ENCODE measurements at regions not wholly inside any gene's neighbourhood (a gene's known extent, or its start where the extent isn't known, plus 50 kb on each side); places are given as distances from the start of the nearest gene placed in this dataset.

DNA sequence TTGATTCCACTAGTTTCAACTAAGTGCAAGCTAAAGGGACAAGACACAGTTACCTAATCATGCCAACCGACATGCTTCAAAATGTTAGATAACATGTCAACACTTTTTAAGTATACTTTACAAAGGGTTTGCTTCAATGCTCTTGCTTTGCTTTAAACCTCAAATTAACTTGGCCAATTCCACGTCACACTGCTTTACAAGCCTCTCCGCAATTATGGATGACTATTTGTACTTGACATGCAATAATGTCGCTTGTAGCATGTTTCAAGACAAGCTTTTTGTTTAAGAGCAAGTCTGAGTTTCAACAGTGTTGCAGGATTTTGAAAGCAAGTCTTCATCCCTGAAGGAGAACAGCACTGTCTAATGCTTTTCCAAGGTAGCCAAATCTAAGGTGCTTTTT lies 86.9 kb downstream of the CNTN3 start:
- no peak for DNase-seq
- no peak for TF ChIP-seq GATA1 (IDR thresholded peaks at IDR 0.05; ENCODE audit: low read depth, low read length)
- TF ChIP-seq POLR2A (IDR thresholded peaks at IDR 0.05; ENCODE audit: low read length) = no peak

- DNase-seq = no peak
- TF ChIP-seq GATA1 (IDR thresholded peaks at IDR 0.05; ENCODE audit: low read depth, low read length) = no peak
- TF ChIP-seq POLR2A (IDR thresholded peaks at IDR 0.05; ENCODE audit: low read length) = no peak
Observed at GRCh38 chr3:74523811-74524210, 90.6 kb downstream of the CNTN3 start.

- TF ChIP-seq POLR2A (IDR thresholded peaks at IDR 0.05; ENCODE audit: low read length) (no peak), GATA1 (IDR thresholded peaks at IDR 0.05; ENCODE audit: low read depth, low read length) (no peak)
- DNase-seq = no peak
Observed at GRCh38 chr3:74520895-74521294, 93.6 kb downstream of the CNTN3 start.

- DNase-seq = no peak
- TF ChIP-seq GATA1 (IDR thresholded peaks at IDR 0.05; ENCODE audit: low read depth, low read length) = no peak
- TF ChIP-seq POLR2A (IDR thresholded peaks at IDR 0.05; ENCODE audit: low read length) = no peak
Observed at GRCh38 chr3:74518610-74519009, 95.8 kb downstream of the CNTN3 start.

DNA sequence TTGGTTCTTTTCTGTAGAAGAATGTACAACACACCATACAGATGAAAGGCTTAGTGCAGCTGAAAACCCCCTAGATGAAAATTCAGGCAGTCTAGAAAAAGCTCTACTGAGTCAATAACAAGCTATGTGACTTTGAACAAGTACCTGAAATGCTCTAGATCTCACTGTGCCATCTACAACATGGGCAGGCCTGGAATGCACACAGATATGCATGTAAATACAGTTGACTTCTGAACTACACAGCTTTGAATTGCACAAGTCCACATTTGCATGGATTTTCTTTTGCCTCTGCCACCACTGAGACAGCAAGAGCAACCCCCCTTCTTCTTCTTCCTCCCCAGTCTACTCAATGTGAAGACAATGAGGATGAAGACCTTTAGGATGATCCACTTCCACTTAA lies 98.4 kb downstream of the CNTN3 start:
- TF ChIP-seq POLR2A (IDR thresholded peaks at IDR 0.05; ENCODE audit: low read length) (no peak), GATA1 (IDR thresholded peaks at IDR 0.05; ENCODE audit: low read depth, low read length) (no peak)

DNA sequence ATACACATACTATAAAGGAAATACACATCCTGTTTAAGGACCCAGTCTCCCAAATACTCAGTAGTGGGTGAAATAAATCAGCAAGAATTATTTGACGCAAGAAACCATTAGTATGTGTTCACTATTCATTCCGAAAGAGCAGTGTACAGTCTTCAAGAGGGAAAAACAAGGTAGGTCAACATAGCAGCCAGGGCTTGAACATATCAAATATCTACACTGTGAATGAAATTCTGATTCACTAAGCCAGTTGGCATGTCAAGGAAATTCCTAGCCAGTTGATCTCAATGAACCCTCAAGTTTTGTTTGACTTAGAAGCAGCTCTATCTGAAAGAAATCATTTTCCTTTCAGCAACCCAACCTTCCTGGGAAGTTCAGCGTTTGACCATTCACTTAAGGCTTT lies 99.0 kb downstream of the CNTN3 start:
- TF ChIP-seq POLR2A (IDR thresholded peaks at IDR 0.05; ENCODE audit: low read length) (no peak), GATA1 (IDR thresholded peaks at IDR 0.05; ENCODE audit: low read depth, low read length) (no peak)
- no peak for DNase-seq

More for the DNA sequence above, 98.4 kb downstream of the CNTN3 start:
- no peak for DNase-seq

DNA sequence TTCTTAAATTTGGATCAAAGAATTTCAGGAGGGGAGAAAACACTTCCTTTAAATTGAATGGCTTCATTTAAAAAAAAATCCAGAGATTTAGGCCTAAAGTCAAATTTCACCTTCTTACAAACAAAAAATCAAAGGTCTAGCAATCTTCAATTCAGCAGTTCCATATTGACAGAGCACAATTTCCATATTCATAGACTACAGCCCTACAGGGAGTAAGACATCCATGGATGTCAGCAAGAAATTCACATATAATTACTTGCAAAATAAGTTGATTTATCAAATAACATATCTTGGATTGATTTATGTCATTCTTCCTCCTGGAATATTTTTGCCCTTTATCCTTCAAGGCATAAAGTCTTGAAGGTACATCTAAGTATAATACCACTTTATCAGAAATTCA lies 103.4 kb downstream of the CNTN3 start:
- DNase-seq = no peak
- TF ChIP-seq POLR2A (IDR thresholded peaks at IDR 0.05; ENCODE audit: low read length) (no peak), GATA1 (IDR thresholded peaks at IDR 0.05; ENCODE audit: low read depth, low read length) (no peak)

- TF ChIP-seq POLR2A (IDR thresholded peaks at IDR 0.05; ENCODE audit: low read length) = no peak
- TF ChIP-seq GATA1 (IDR thresholded peaks at IDR 0.05; ENCODE audit: low read depth, low read length) = no peak
- DNase-seq = no peak
Observed at GRCh38 chr3:74510261-74510818, 104.1 kb downstream of the CNTN3 start.

- DNase-seq = no peak
- TF ChIP-seq POLR2A (IDR thresholded peaks at IDR 0.05; ENCODE audit: low read length) (no peak), GATA1 (IDR thresholded peaks at IDR 0.05; ENCODE audit: low read depth, low read length) (no peak)
Observed at GRCh38 chr3:74507691-74508090, 106.8 kb downstream of the CNTN3 start.

- DNase-seq = no peak
- TF ChIP-seq POLR2A (IDR thresholded peaks at IDR 0.05; ENCODE audit: low read length) = no peak
- no peak for TF ChIP-seq GATA1 (IDR thresholded peaks at IDR 0.05; ENCODE audit: low read depth, low read length)
Observed at GRCh38 chr3:74506246-74506645, 108.2 kb downstream of the CNTN3 start.

DNA sequence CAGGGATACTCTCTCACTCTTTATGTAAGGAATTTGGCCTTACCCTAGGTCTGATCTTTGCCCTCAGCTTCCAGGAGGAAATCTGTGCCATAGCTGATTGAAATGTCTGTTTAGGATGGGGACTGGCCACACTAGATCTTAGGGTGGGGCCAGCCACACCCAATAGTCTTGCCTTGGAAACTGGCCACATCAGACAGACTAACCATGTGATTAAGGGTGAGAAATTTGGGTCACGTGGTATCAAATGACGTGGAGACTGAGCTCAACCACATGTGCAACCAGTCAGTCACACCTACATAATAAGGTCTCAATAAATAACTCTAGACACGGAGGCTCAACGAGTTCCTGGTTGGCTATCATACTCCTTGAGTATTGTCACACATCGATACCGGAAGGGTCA lies 113.5 kb downstream of the CNTN3 start:
- no peak for DNase-seq

DNA sequence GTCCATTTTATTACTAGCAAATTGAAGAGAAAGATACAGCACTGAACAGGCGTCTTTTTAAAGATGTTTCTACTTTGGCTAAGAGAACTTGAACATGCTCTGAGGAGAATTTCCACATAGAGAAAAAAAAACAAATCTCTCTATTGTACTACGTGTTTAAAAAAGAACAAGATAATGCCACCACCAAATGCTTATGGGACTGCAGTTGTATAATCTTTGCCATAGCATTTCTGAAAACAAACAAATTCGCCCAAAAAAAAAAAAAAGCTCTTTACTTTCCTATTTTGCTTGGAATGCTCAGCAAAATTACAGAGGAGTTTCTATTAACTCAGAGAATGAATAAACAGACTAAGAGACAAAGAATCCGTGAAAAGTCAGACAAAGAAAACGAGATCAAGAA lies 114.2 kb downstream of the CNTN3 start:
- no peak for DNase-seq
- TF ChIP-seq POLR2A (IDR thresholded peaks at IDR 0.05; ENCODE audit: low read length) (no peak), GATA1 (IDR thresholded peaks at IDR 0.05; ENCODE audit: low read depth, low read length) (no peak)

More for the DNA sequence above, 113.5 kb downstream of the CNTN3 start:
- TF ChIP-seq GATA1 (IDR thresholded peaks at IDR 0.05; ENCODE audit: low read depth, low read length) = no peak
- TF ChIP-seq POLR2A (IDR thresholded peaks at IDR 0.05; ENCODE audit: low read length) = no peak

- no peak for TF ChIP-seq POLR2A (IDR thresholded peaks at IDR 0.05; ENCODE audit: low read length)
- no peak for TF ChIP-seq GATA1 (IDR thresholded peaks at IDR 0.05; ENCODE audit: low read depth, low read length)
- no peak for DNase-seq
Observed at GRCh38 chr3:74491874-74492273, 122.6 kb downstream of the CNTN3 start.

DNA sequence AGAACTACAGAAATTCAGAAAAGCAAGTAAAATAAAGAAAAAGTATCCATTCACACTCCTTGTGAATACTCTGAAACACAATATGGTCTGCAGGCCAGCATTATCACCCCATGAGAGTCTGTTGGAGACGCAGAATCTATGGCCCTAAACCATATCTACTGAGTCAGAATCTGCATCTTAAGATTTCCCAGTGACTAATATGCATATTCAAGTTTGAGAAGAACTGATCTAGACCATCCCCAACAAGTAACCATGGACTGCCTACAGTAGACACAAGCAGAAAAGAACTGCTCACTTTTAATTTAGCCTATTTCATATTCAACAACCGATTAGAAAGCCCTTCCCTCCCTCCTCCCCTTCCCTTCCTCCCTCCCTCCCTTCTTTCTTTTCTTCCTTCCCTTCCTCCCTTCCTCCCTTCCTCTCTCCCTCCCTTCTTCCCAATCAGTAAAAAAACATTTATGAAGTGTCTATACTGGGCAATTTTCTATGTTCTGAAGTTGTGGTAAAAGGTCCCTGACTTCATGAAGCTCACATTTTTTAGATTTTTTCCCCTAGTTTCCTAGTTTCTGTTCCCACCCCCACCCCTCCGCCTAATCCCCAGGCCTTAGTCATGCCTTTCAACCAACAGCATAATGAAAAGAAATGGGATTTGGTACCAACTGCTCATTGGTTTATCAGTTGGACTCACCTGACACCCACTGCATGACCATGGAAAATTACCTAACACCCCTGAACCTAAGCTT lies 125.2 kb downstream of the CNTN3 start:
- DNase-seq = no peak
- TF ChIP-seq POLR2A (IDR thresholded peaks at IDR 0.05; ENCODE audit: low read length) (no peak), GATA1 (IDR thresholded peaks at IDR 0.05; ENCODE audit: low read depth, low read length) (no peak)

GRCh38 chr3:74479915-74480314 lies 134.5 kb downstream of the CNTN3 start:
- TF ChIP-seq POLR2A (IDR thresholded peaks at IDR 0.05; ENCODE audit: low read length) (no peak), GATA1 (IDR thresholded peaks at IDR 0.05; ENCODE audit: low read depth, low read length) (no peak)
- DNase-seq = no peak
